Esophagus squamous epithelium (tissue), 4 donors: ENCODE measurements at regions not wholly inside any gene's neighbourhood (a gene's known extent, or its start where the extent isn't known, plus 50 kb on each side); places are given as distances from the start of the nearest gene placed in this dataset.

Source experiments
- CTCF ChIP-seq, 6 experiments: fragments of 450-650 bp in 4 of 6; fragments of 200-600 bp in 2 of 6; sonication (generic) in 2 of 6; IDR thresholded peaks; one replicate each; pipeline ENCODE4 v1.5.1; 2016 to 2019; ENCODE audit warnings: antibody characterized with exemption in 6 of 6, mild to moderate bottlenecking in 4 of 6, moderate library complexity in 4 of 6
- POLR2A ChIP-seq, 4 donors: fragments of 450-650 bp; IDR thresholded peaks; one replicate each; pipeline ENCODE4 v1.6.1; 2017; ENCODE audit warnings: antibody characterized with exemption in 4 of 4, mild to moderate bottlenecking in 4 of 4, moderate library complexity in 3 of 4

GRCh38 chr10:2236876-2237275 is 499.6 kb upstream of the ADARB2 start:
- TF ChIP-seq CTCF (IDR thresholded peaks at IDR 0.05) = no peak
- no peak for TF ChIP-seq POLR2A (IDR thresholded peaks at IDR 0.05)
